ENCODE measurements at regions not wholly inside any gene's neighbourhood (a gene's known extent, or its start where the extent isn't known, plus 50 kb on each side); places are given as distances from the start of the nearest gene placed in this dataset.

GRCh38 chr4:13084210-13084609 is 399.9 kb downstream of the RAB28 start:
- ChIA-PET CTCF (no interaction called here), POLR2A (no interaction called here)
- H3K4me2 ChIP-seq, result no peak overlapping the region
- no peaks in the 10 kb centered on the region for H3K4me1 ChIP-seq (ENCODE audit: control insufficient read depth in 1 of 2, insufficient read depth in 2 of 2, low read depth in 1 of 2, low read length in 1 of 2)
- no peak overlapping the region for H3K4me3 ChIP-seq (ENCODE audit: low read depth in 2 of 2, low read length in 1 of 2)
- H3K9me3 ChIP-seq, result no peaks in the 10 kb centered on the region
- no peaks in the 10 kb centered on the region for H4K20me1 ChIP-seq (ENCODE audit: insufficient read depth)
- 0% methylated on average over 2 of the region's 2 CpGs for WGBS (ENCODE audit: low lambda C conversion rate)
- no peaks in the 10 kb centered on the region for H3K36me3 ChIP-seq (replicated peaks in 1 of 2; ENCODE audit: control insufficient read depth in 1 of 2, insufficient read depth in 2 of 2, low read length in 1 of 2)
- no peak overlapping the region for H2AFZ ChIP-seq (ENCODE audit: low read depth)
- no peak for TF ChIP-seq FOXM1 (IDR thresholded peaks at IDR 0.05; ENCODE audit: low read depth)
- no peak for TF ChIP-seq RXRA (IDR thresholded peaks at IDR 0.05; ENCODE audit: borderline replicate concordance, low read depth)
- TF ChIP-seq CHD2 (IDR thresholded peaks at IDR 0.05; ENCODE audit: low read length, partially characterized antibody), result no peak
- no peak for TF ChIP-seq REST (IDR thresholded peaks at IDR 0.05; ENCODE audit: low read depth, low read length)
- TF ChIP-seq GATA2 (CRISPR knock-in tag; IDR thresholded peaks at IDR 0.05), result no peak
- no peak for TF ChIP-seq GABPA (IDR thresholded peaks at IDR 0.05; ENCODE audit: low read depth)
- no peak for TF ChIP-seq JUND (IDR thresholded peaks at IDR 0.05)
- TF ChIP-seq PBX3 (IDR thresholded peaks at IDR 0.05), result no peak
- H3K27ac ChIP-seq (ENCODE audit: low read depth in 2 of 2, low read length in 1 of 2), result no peak overlapping the region
- DNase-seq, result no peak
- no peaks in the 10 kb centered on the region for H3K27me3 ChIP-seq (ENCODE audit: insufficient read depth)
- H3K79me2 ChIP-seq (ENCODE audit: insufficient read depth), result no peaks in the 10 kb centered on the region
- no peak overlapping the region for H3K9ac ChIP-seq
- H3F3A ChIP-seq (replicated peaks; ENCODE audit: insufficient read depth), result no peaks in the 10 kb centered on the region
- no peaks in the 10 kb centered on the region for H3K9me2 ChIP-seq

- no peak overlapping the region for H2AFZ ChIP-seq (ENCODE audit: low read depth)
- ChIA-PET CTCF (no interaction called here), POLR2A (no interaction called here)
- no peak for TF ChIP-seq SMC3 (IDR thresholded peaks at IDR 0.05; ENCODE audit: low read depth, low read length)
- TF ChIP-seq RCOR1 (IDR thresholded peaks at IDR 0.05; ENCODE audit: low read length), result no peak
- TF ChIP-seq GABPA (IDR thresholded peaks at IDR 0.05; ENCODE audit: low read depth), result no peak
- no peak for TF ChIP-seq SIN3A (IDR thresholded peaks at IDR 0.05; ENCODE audit: borderline replicate concordance, low read depth, low read length)
- TF ChIP-seq IRF3 (IDR thresholded peaks at IDR 0.05; ENCODE audit: low read depth, low read length), result no peak
- TF ChIP-seq TCF12 (IDR thresholded peaks at IDR 0.05), result no peak
- no peak overlapping the region for H3K4me2 ChIP-seq
- no peaks in the 10 kb centered on the region for H3K4me1 ChIP-seq (ENCODE audit: control insufficient read depth in 1 of 2, insufficient read depth in 2 of 2, low read depth in 1 of 2, low read length in 1 of 2)
- no peaks in the 10 kb centered on the region for H3K9me2 ChIP-seq
- no peaks in the 10 kb centered on the region for H3K79me2 ChIP-seq (ENCODE audit: insufficient read depth)
- H3K27me3 ChIP-seq (ENCODE audit: insufficient read depth), result no peaks in the 10 kb centered on the region
- no peak overlapping the region for H3K27ac ChIP-seq (ENCODE audit: low read depth in 2 of 2, low read length in 1 of 2)
- no peaks in the 10 kb centered on the region for H3K9me3 ChIP-seq
- no peak for DNase-seq
- no peak overlapping the region for H3K4me3 ChIP-seq (ENCODE audit: low read depth in 2 of 2, low read length in 1 of 2)
- H3K9ac ChIP-seq, result no peak overlapping the region
- no peaks in the 10 kb centered on the region for H3F3A ChIP-seq (replicated peaks; ENCODE audit: insufficient read depth)
- H3K36me3 ChIP-seq (replicated peaks in 1 of 2; ENCODE audit: control insufficient read depth in 1 of 2, insufficient read depth in 2 of 2, low read length in 1 of 2), result no peaks in the 10 kb centered on the region
- H4K20me1 ChIP-seq (ENCODE audit: insufficient read depth), result no peaks in the 10 kb centered on the region
Observed at GRCh38 chr4:13081830-13082229, 402.3 kb downstream of the RAB28 start.
